ENCODE measurements at regions not wholly inside any gene's neighbourhood (a gene's known extent, or its start where the extent isn't known, plus 50 kb on each side); places are given as distances from the start of the nearest gene placed in this dataset.

GRCh38 chr14:80080601-80081000, 130.7 kb downstream of the DIO2 start:
- TF ChIP-seq CTCF (IDR thresholded peaks at IDR 0.05 in 2 of 3, conservative IDR thresholded peaks at IDR 0.05 in 1 of 3; ENCODE audit: insufficient read depth in 2 of 3, low read depth in 1 of 3, low read length in 3 of 3) (no peak), ADNP (tag; IDR thresholded peaks at IDR 0.05) (no peak), POLR2A (conservative IDR thresholded peaks at IDR 0.05) (no peak), JUND (IDR thresholded peaks at IDR 0.05; ENCODE audit: borderline replicate concordance, low read depth, low read length) (no peak), JUND (tag; IDR thresholded peaks at IDR 0.05; ENCODE audit: borderline replicate concordance, low read depth, low read length) (no peak), SP1 (CRISPR knock-in tag; IDR thresholded peaks at IDR 0.05) (no peak), ZBED1 (IDR thresholded peaks at IDR 0.05) (no peak)
